HCT116 (cell line): ENCODE measurements at regions not wholly inside any gene's neighbourhood (a gene's known extent, or its start where the extent isn't known, plus 50 kb on each side); places are given as distances from the start of the nearest gene placed in this dataset.

ENCODE experiments used
- ATAC-seq: fragments of 200-7000 bp; cut with Tn5 transposase; 2 replicates; pipeline ENCODE4 v1.9.1; 2020; ENCODE audit warnings: mild to moderate bottlenecking, moderate library complexity
- BruUV-seq: library from RNA; stranded (reverse); fragments of 400-500 nt; replicated peaks from 2 replicates; lab custom pipeline; 2021; lab: Mats Ljungman, UMichigan
- CTCF ChIA-PET: fragments of 300-600 bp; sonication (Branson Sonifier 250); formaldehyde crosslinking; loops from one replicate; lab custom pipeline; 2021; ENCODE audit warnings: antibody characterized with exemption; lab: Charles Lee
- POLR2A ChIA-PET: fragments of 300-600, 350-600 bp; sonication (Branson Sonifier 250); formaldehyde crosslinking; loops from one replicate; lab custom pipeline; 2021; ENCODE audit warnings: antibody characterized with exemption; lab: Charles Lee
- RAD21 ChIA-PET, 2 experiments: fragments of 300-600 bp; sonication (Branson Sonifier 250); formaldehyde crosslinking; loops; one replicate each; lab custom pipeline; 2023; ENCODE audit warnings: low total read pairs in 2 of 2; ENCODE audit not compliant: uncharacterized antibody in 2 of 2, unreplicated experiment in 2 of 2, low non-redundant PET in 1 of 2; lab: Charles Lee
- DNase-seq: peaks from one replicate; pipeline ENCODE4 v3.0.0-alpha.2; 2010; ENCODE audit warnings: low read depth, low spot score
- H2AFZ ChIP-seq: fragments of 200-600 bp; shearing (Covaris generic), sonication (generic); 2 replicates; pipeline ENCODE4 v1.6.1; 2017; ENCODE audit warnings: low read depth, mixed run types, mixed read lengths, antibody characterized with exemption, low read length; ENCODE audit not compliant: poor library complexity, severe bottlenecking
- H3K27ac ChIP-seq: 2 replicates; pipeline ENCODE4 v1.5.1; 2012; ENCODE audit warnings: low read depth, low read length
- H3K27me3 ChIP-seq: fragments of 200-600 bp; sonication (generic); 2 replicates; pipeline ENCODE4 v1.6.1; 2016; ENCODE audit warnings: mixed run types, low read length, mixed read lengths; ENCODE audit not compliant: insufficient read depth
- H3K36me3 ChIP-seq, 2 experiments: fragments of 200-500 bp in 1 of 2; fragments of 200-600 bp in 1 of 2; sonication (Bioruptor generic) in 1 of 2; sonication (generic) in 1 of 2; 2 replicates each; pipeline versions ENCODE4 v1.5.1 to v1.6.1; 2014 to 2016; ENCODE audit warnings: low read length in 2 of 2, inconsistent platforms in 1 of 2, mixed read lengths in 1 of 2, mixed run types in 1 of 2; ENCODE audit not compliant: insufficient read depth in 2 of 2, control insufficient read depth in 1 of 2
- H3K4me1 ChIP-seq, 2 experiments: fragments of 200-600 bp in 1 of 2; sonication (generic) in 1 of 2; 2 replicates each; pipeline versions ENCODE4 v1.5.1 to v1.6.1; 2012 to 2017; ENCODE audit warnings: low read length in 2 of 2, inconsistent platforms in 1 of 2, mild to moderate bottlenecking in 1 of 2, mixed read lengths in 1 of 2, mixed run types in 1 of 2, moderate library complexity in 1 of 2; ENCODE audit not compliant: insufficient read depth in 2 of 2, control insufficient read depth in 1 of 2
- H3K4me2 ChIP-seq: fragments of 200-600 bp; sonication (generic); 2 replicates; pipeline ENCODE4 v1.6.1; 2017; ENCODE audit warnings: mixed run types, low read length, mixed read lengths
- H3K4me3 ChIP-seq, 2 experiments: fragments of 200-600 bp in 1 of 2; sonication (generic) in 1 of 2; replicated peaks in 1 of 2; 2 replicates each; pipeline ENCODE4 v1.5.1; 2011 to 2016; ENCODE audit warnings: low read length in 2 of 2, control low read depth in 1 of 2, low read depth in 1 of 2, mild to moderate bottlenecking in 1 of 2, mixed read lengths in 1 of 2, mixed run types in 1 of 2
- H3K79me2 ChIP-seq: fragments of 200-600 bp; sonication (generic); 2 replicates; pipeline ENCODE4 v1.6.1; 2017; ENCODE audit warnings: mild to moderate bottlenecking, mixed run types, low read length, moderate library complexity, mixed read lengths; ENCODE audit not compliant: insufficient read depth
- H3K9ac ChIP-seq: fragments of 200-600 bp; sonication (generic); 2 replicates; pipeline ENCODE4 v1.6.1; 2016; ENCODE audit warnings: low read length, mixed read lengths
- H3K9me2 ChIP-seq: fragments of 200-600 bp; sonication (generic), shearing (Covaris generic); 2 replicates; pipeline ENCODE4 v1.6.1; 2017; ENCODE audit warnings: mixed run types, mild to moderate bottlenecking, moderate library complexity; ENCODE audit not compliant: insufficient read depth
- H3K9me3 ChIP-seq, 2 experiments: fragments of 200-500 bp in 1 of 2; fragments of 200-600 bp in 1 of 2; sonication (Bioruptor generic) in 1 of 2; sonication (generic) in 1 of 2; 2 replicates each; pipeline ENCODE4 v1.6.1; 2014 to 2017; ENCODE audit warnings: low read length in 2 of 2, mixed read lengths in 2 of 2, inconsistent platforms in 1 of 2, low read depth in 1 of 2, mild to moderate bottlenecking in 1 of 2, mixed run types in 1 of 2, moderate library complexity in 1 of 2; ENCODE audit not compliant: control insufficient read depth in 1 of 2, insufficient read depth in 1 of 2
- H4K20me1 ChIP-seq: fragments of 200-600 bp; sonication (generic), shearing (Covaris generic); 2 replicates; pipeline ENCODE4 v1.6.1; 2017; ENCODE audit warnings: mixed run types, mild to moderate bottlenecking, moderate library complexity; ENCODE audit not compliant: insufficient read depth
- ATF3 ChIP-seq: IDR thresholded peaks from 2 replicates; pipeline ENCODE4 v1.6.1; 2012
- CBX3 ChIP-seq: IDR thresholded peaks from 2 replicates; pipeline ENCODE4 v1.6.1; 2012; ENCODE audit warnings: low read depth
- CEBPB ChIP-seq: IDR thresholded peaks from 2 replicates; pipeline ENCODE4 v1.6.1; 2012; ENCODE audit warnings: low read depth
- ELF1 ChIP-seq: IDR thresholded peaks from 2 replicates; pipeline ENCODE4 v1.6.1; 2012; ENCODE audit warnings: low read depth, borderline replicate concordance
- FOSL1 ChIP-seq: IDR thresholded peaks from 2 replicates; pipeline ENCODE4 v1.6.1; 2012; ENCODE audit warnings: low read depth
- JUND ChIP-seq: IDR thresholded peaks from 2 replicates; pipeline ENCODE4 v1.6.1; 2012
- MAX ChIP-seq: IDR thresholded peaks from 2 replicates; pipeline ENCODE4 v1.6.1; 2012
- POLR2A ChIP-seq: IDR thresholded peaks from 2 replicates; pipeline ENCODE4 v1.7.0; 2011; ENCODE audit warnings: borderline replicate concordance; ENCODE audit not compliant: insufficient read depth, insufficient read length; ENCODE audit errors: extremely low read depth
- POLR2AphosphoS5 ChIP-seq: IDR thresholded peaks from 2 replicates; pipeline ENCODE4 v1.6.1; 2011; ENCODE audit warnings: mild to moderate bottlenecking, low read depth, low read length, moderate library complexity
- RAD21 ChIP-seq: IDR thresholded peaks from 2 replicates; pipeline ENCODE4 v1.6.1; 2012; ENCODE audit warnings: low read depth, mild to moderate bottlenecking
- SIN3A ChIP-seq: IDR thresholded peaks from 2 replicates; pipeline ENCODE4 v1.6.1; 2012; ENCODE audit warnings: low read depth
- YY1 ChIP-seq: IDR thresholded peaks from 2 replicates; pipeline ENCODE4 v1.6.1; 2011; ENCODE audit warnings: low read length, low read depth, moderate library complexity, mild to moderate bottlenecking; ENCODE audit not compliant: insufficient replicate concordance; ENCODE audit errors: extremely low read depth
- ZFX ChIP-seq: fragments of 450-650 bp; IDR thresholded peaks from 2 replicates; pipeline ENCODE4 v1.6.1; 2017
- ZNF274 ChIP-seq: fragments of 200-500 bp; sonication (Bioruptor generic); IDR thresholded peaks from 2 replicates; pipeline ENCODE4 v1.6.1; 2014; ENCODE audit warnings: mild to moderate bottlenecking, low read depth, low read length, inconsistent platforms
- intact Hi-C: fragments of 100-400 bp; cut with micrococcal nuclease; formaldehyde crosslinking; loops from 2 replicates; pipeline ENCODE4 v1.10.0; 2022
- TF ChIP-seq, protein P1 (sequence below): IDR thresholded peaks from 2 replicates; pipeline ENCODE4 v1.6.1; 2012; ENCODE audit warnings: low read depth

GRCh38 chr3:167066977-167067786 lies 312.9 kb downstream of the ZBBX start:
- TF ChIP-seq CBX3, result no peak
- no peak for TF ChIP-seq ZNF274
- TF ChIP-seq, all 23 proteins: peak for 0
- POLR2A ChIA-PET, result no interaction called here

GRCh38 chr3:167057581-167057980 lies 322.5 kb downstream of the ZBBX start:
- Histone ChIP-seq H3K79me2 (no peaks in the 10 kb centered on the region), H3K4me1 (no peaks in the 10 kb centered on the region), H3K9me2 (no peaks in the 10 kb centered on the region), H3K9me3 (no peaks in the 10 kb centered on the region), H3K27ac (no peak overlapping the region), H3K9ac (no peak overlapping the region), H4K20me1 (no peaks in the 10 kb centered on the region), H3K4me3 (no peak overlapping the region), H3K27me3 (no peaks in the 10 kb centered on the region), H3K4me2 (no peak overlapping the region), H2AFZ (no peak overlapping the region), H3K36me3 (no peaks in the 10 kb centered on the region)
- intact Hi-C loops, result no loop called here
- no TSS peak for BruUV-seq
- ChIA-PET RAD21 (no interaction called here), CTCF (no interaction called here), POLR2A (no interaction called here)
- ATAC-seq, result no peak
- TF ChIP-seq ZFX (no peak), CEBPB (no peak), SIN3A (no peak), ELF1 (no peak), RAD21 (no peak), MAX (no peak), YY1 (no peak), JUND (no peak), POLR2AphosphoS5 (no peak), ATF3 (no peak), POLR2A (no peak), FOSL1 (no peak)
- TF ChIP-seq, protein P1, sequence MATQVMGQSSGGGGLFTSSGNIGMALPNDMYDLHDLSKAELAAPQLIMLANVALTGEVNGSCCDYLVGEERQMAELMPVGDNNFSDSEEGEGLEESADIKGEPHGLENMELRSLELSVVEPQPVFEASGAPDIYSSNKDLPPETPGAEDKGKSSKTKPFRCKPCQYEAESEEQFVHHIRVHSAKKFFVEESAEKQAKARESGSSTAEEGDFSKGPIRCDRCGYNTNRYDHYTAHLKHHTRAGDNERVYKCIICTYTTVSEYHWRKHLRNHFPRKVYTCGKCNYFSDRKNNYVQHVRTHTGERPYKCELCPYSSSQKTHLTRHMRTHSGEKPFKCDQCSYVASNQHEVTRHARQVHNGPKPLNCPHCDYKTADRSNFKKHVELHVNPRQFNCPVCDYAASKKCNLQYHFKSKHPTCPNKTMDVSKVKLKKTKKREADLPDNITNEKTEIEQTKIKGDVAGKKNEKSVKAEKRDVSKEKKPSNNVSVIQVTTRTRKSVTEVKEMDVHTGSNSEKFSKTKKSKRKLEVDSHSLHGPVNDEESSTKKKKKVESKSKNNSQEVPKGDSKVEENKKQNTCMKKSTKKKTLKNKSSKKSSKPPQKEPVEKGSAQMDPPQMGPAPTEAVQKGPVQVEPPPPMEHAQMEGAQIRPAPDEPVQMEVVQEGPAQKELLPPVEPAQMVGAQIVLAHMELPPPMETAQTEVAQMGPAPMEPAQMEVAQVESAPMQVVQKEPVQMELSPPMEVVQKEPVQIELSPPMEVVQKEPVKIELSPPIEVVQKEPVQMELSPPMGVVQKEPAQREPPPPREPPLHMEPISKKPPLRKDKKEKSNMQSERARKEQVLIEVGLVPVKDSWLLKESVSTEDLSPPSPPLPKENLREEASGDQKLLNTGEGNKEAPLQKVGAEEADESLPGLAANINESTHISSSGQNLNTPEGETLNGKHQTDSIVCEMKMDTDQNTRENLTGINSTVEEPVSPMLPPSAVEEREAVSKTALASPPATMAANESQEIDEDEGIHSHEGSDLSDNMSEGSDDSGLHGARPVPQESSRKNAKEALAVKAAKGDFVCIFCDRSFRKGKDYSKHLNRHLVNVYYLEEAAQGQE, result no peak
- no peak for DNase-seq

More at GRCh38 chr3:167066977-167067786, 312.9 kb downstream of the ZBBX start:
- Histone ChIP-seq H3K4me1 (no peaks in the 10 kb centered on the region), H3K4me2 (no peak overlapping the region), H3K9ac (no peak overlapping the region), H3K27me3 (no peaks in the 10 kb centered on the region), H2AFZ (no peak overlapping the region), H3K27ac (no peak overlapping the region), H3K9me3 (no peaks in the 10 kb centered on the region), H4K20me1 (no peaks in the 10 kb centered on the region), H3K4me3 (no peak overlapping the region), H3K9me2 (0 out of 2 replicates have a peak, but pooled peaks cover 3% of the 10 kb centered on the region), H3K36me3 (no peaks in the 10 kb centered on the region), H3K79me2 (no peaks in the 10 kb centered on the region)
- ChIA-PET RAD21 (no interaction called here), CTCF (no interaction called here)
- ATAC-seq (no peak), DNase-seq (no peak)
- BruUV-seq, result no TSS peak
- intact Hi-C loops, result no loop called here
